Activated naive CD4-positive, alpha-beta T cell treated with anti-CD3 and anti-CD28 coated beads, Interleukin-2, amount 10 ng/mL, durations not matched to agents 7 days and 5 days (primary cell): ENCODE measurements at regions not wholly inside any gene's neighbourhood (a gene's known extent, or its start where the extent isn't known, plus 50 kb on each side); places are given as distances from the start of the nearest gene placed in this dataset.

Source experiments
- CTCF ChIA-PET: fragments of 350-600 bp; sonication (Branson Sonifier 250); formaldehyde crosslinking; loops from one replicate; lab custom pipeline; 2021; ENCODE audit warnings: antibody characterized with exemption; lab: Charles Lee
- DNase-seq: peaks from one replicate; pipeline ENCODE4 v3.0.0-alpha.2; 2020
- H3K27ac Mint-ChIP-seq: one replicate; pipeline ENCODE4 v1.8.0; 2021; ENCODE audit warnings: mild to moderate bottlenecking, moderate library complexity, mixed read lengths
- H3K27me3 Mint-ChIP-seq: one replicate; pipeline ENCODE4 v1.8.0; 2021; ENCODE audit warnings: mild to moderate bottlenecking, mixed read lengths
- H3K36me3 Mint-ChIP-seq: one replicate; pipeline ENCODE4 v1.8.0; 2021; ENCODE audit warnings: mixed read lengths
- H3K4me1 Mint-ChIP-seq: one replicate; pipeline ENCODE4 v1.8.0; 2021; ENCODE audit warnings: mixed read lengths
- H3K4me3 Mint-ChIP-seq: one replicate; pipeline ENCODE4 v1.8.0; 2021; ENCODE audit warnings: mild to moderate bottlenecking, moderate library complexity, mixed read lengths
- H3K9me3 Mint-ChIP-seq: one replicate; pipeline ENCODE4 v1.8.0; 2021; ENCODE audit warnings: mixed read lengths

DNA sequence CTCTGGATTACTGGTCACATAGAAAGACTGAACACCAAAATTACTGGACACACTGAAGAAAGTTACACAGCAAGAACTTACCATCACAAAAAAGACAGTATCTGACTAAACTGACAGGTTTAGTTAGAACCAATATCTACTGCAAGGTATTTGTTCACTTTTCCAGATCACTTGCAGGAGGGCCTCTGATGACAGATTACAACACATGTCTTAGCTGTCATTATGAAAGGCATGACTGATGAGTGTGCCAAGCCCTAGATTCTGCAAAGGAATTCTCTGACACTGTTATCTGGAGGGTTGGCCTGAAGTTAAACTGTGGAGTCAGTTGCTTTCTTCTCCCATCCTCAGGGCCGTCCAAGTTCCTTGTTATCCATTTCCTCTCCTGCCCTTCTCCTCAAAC lies 242.7 kb downstream of the KIF20B start:
- DNase-seq, result no peak
- Mint-ChIP-seq H3K27me3 (no peaks in the 10 kb centered on the region), H3K4me3 (no peak overlapping the region), H3K27ac (no peak overlapping the region), H3K9me3 (no peaks in the 10 kb centered on the region), H3K36me3 (no peaks in the 10 kb centered on the region), H3K4me1 (peaks cover 5% of the 10 kb centered on the region)
- CTCF ChIA-PET, result no interaction called here

DNA sequence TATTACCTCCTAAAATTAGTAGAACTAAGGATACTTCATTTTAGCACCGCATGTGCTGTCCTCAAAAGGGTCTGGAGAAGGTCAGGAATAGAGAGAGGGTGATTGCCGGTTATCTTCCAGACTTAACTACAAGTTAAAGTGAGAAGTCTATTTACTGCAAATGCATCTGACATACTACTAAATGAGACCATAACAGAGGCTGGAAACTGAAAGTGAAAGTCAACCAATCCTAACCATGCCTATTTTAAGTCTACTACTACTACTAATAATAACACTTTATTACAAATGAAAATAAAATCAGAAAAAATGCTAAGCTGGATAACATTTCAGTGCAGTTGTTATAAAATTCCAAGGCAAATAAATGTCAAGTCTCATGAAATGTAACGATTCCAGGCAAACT lies 244.7 kb downstream of the KIF20B start:
- DNase-seq, result no peak
- CTCF ChIA-PET, result interaction anchor here (0.9 kb wide), 1 partner anchor 16 kb away, joined by 3 read pairs; no protein-coding TSS in a partner anchor
- Mint-ChIP-seq H3K27ac (no peak overlapping the region), H3K4me3 (no peak overlapping the region), H3K4me1 (peaks cover 5% of the 10 kb centered on the region), H3K36me3 (no peaks in the 10 kb centered on the region), H3K9me3 (no peaks in the 10 kb centered on the region), H3K27me3 (no peaks in the 10 kb centered on the region)

DNA sequence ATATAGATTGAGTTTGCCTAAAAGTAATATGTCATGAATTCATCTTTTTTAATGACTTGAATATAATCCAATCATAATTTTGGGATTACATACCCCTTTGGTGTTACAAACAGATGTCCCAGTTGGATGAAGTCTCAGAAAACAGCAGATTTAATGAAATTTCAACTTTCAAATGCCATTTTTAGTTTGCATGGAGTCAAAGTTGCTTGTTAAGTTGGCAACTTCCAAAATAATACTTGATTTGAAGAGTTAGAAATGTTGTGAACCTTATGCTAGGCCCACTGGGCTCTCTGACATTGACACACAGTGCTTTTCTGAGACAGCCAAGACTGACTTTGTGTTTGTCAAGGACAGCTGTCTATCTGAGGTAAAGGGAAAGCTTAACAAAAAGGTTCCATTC lies 248.1 kb downstream of the KIF20B start:
- Mint-ChIP-seq H3K36me3 (no peaks in the 10 kb centered on the region), H3K4me3 (no peak overlapping the region), H3K9me3 (no peaks in the 10 kb centered on the region), H3K4me1 (peaks cover 5% of the 10 kb centered on the region), H3K27ac (no peak overlapping the region), H3K27me3 (peaks cover 4% of the 10 kb centered on the region)
- DNase-seq, result no peak
- CTCF ChIA-PET, result no interaction called here

DNA sequence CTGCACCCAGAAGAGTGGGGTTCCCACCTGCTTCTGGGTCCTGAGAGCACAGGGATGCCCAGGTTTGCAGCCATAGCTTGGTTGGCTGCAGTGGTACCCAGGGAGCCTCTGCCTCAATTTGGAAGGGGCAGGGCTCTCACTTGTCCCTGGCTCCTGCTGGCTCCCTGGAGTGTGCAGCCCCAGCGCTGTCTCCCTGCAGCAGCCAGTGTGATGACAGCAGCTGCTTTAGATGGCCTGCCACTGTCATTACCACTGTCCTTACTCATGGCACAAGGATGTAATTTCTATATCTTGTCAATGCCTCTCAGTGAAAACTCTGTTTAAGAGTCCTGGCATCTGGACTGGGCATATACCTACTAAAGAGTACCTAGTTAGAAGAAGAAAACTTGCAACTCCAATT lies 250.9 kb downstream of the KIF20B start:
- no peak overlapping the region for H3K4me3 Mint-ChIP-seq
- CTCF ChIA-PET, result no interaction called here
- no peaks in the 10 kb centered on the region for H3K4me1 Mint-ChIP-seq
- H3K27ac Mint-ChIP-seq, result no peak overlapping the region
- no peaks in the 10 kb centered on the region for H3K36me3 Mint-ChIP-seq
- H3K27me3 Mint-ChIP-seq, result peaks cover 4% of the 10 kb centered on the region
- no peaks in the 10 kb centered on the region for H3K9me3 Mint-ChIP-seq
- DNase-seq, result no peak

DNA sequence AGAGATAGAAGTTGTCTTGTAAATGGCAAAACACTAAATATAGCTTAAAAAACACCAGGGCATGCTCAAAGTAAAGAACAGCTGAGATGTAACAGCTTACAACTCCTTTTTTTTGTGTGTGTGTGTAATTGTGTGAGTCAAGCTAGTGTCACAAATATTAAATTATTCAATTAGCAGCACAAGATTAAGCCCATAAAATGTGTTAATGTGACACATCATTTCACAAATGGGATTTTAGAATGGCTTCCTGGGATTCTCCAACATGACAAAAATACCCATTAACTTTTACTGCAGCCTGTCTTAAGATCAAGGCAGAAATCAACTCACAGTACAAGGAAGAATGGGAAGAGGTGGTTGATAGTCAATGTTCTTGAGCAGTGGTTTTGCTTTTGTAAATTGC lies 251.4 kb downstream of the KIF20B start:
- no peak for DNase-seq
- no peaks in the 10 kb centered on the region for H3K9me3 Mint-ChIP-seq
- H3K4me1 Mint-ChIP-seq, result no peaks in the 10 kb centered on the region
- H3K27ac Mint-ChIP-seq, result no peak overlapping the region
- CTCF ChIA-PET, result no interaction called here
- H3K36me3 Mint-ChIP-seq, result no peaks in the 10 kb centered on the region
- peaks cover 4% of the 10 kb centered on the region for H3K27me3 Mint-ChIP-seq
- no peak overlapping the region for H3K4me3 Mint-ChIP-seq

DNA sequence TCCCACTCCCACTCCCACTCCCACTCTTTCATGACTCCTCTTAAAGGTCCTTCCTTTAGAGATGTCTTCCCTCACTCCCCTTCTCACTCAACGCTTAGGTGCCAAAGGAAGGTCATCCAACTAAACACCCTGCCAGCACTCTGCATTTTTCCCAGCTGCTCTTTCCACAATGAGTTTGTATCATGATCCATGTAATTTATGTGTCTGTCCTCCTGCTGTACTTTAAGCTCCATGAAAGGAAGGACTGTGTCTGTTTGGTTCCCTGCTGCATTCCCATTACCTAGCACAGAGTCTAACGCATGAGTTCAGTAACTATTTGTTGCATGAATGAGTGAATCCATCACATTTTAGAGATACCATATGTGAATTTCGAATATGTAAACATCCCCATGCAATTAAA lies 252.7 kb downstream of the KIF20B start:
- Mint-ChIP-seq H3K4me3 (no peak overlapping the region), H3K4me1 (no peaks in the 10 kb centered on the region), H3K36me3 (no peaks in the 10 kb centered on the region), H3K27ac (no peak overlapping the region), H3K9me3 (no peaks in the 10 kb centered on the region), H3K27me3 (peaks cover 4% of the 10 kb centered on the region)
- DNase-seq, result no peak
- CTCF ChIA-PET, result no interaction called here

DNA sequence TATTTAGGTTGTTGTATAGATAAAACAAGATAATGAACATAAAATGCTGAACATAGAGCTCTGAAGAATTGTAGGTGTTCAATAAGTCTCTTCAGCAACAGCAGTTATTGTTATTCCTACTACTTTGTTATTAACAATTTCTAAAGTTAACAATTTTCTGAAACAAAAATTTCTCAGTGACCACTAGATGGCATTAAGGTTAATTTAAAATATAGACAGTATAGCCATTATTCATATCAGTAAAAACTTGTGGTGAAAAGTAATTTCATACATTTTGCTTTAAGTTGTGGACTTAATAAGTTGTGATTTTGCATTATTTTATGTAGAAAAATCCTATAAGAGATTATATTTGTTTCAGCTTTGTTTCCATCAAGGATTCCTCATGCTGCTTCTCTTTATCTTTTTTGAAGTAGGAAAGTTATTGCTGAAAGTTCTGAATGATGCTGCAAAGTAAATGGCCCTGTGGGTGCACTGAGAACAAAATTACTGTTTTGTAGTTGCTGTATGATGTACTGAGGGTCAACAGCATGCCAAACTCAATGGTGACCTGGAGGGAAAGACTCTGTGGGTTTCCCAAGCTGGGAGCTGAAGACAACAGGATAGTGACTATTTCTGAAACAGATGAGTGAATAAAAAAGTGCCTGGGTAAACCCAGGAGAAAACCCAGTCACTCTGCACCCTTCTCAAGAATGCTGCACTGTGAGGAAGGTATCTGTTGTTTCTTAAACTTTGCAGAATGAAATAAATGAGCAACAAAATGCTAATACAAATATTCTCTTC lies 253.6 kb downstream of the KIF20B start:
- no peak overlapping the region for H3K27ac Mint-ChIP-seq
- H3K36me3 Mint-ChIP-seq, result no peaks in the 10 kb centered on the region
- CTCF ChIA-PET, result interaction anchor here (0.5 kb wide), 1 partner anchor 138 kb away, joined by 3 read pairs; no protein-coding TSS in a partner anchor
- no peaks in the 10 kb centered on the region for H3K4me1 Mint-ChIP-seq
- no peak for DNase-seq
- no peaks in the 10 kb centered on the region for H3K9me3 Mint-ChIP-seq
- H3K27me3 Mint-ChIP-seq, result peaks cover 4% of the 10 kb centered on the region
- H3K4me3 Mint-ChIP-seq, result no peak overlapping the region

DNA sequence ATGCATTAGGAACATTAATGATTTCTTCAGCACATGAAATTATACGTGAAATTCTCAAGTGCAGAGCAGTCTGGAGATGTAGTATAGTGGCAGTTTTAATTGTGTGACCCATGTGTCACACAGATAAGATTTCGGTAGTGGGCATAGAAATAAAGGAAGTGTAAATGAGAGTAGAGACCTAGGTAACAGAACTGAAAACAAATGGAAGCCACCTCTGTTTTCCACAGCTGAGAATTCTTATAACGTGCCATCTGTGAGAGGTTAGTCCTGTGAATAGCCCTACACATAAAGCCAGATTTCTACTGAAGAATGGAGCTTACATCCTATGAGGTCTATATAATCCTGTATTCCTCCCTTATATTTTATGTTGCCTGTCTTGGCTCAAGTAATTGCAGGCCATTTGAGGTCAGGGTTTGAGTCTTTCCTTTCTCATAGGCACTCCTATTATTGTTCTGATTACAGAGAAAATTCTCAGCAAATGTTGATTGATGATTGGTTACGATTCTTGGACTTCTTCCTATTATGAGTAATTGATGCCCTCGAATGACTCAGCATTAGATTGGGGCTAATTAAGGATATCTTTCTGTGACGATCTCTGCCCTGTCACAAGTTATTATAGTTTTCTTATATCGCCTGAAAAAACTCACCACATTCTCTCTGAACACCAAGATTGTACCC lies 258.2 kb downstream of the KIF20B start:
- no peak overlapping the region for H3K4me3 Mint-ChIP-seq
- CTCF ChIA-PET, result interaction anchor here (0.7 kb wide), 1 partner anchor 85 kb away, joined by 3 read pairs; no protein-coding TSS in a partner anchor
- H3K4me1 Mint-ChIP-seq, result no peaks in the 10 kb centered on the region
- no peak for DNase-seq
- no peaks in the 10 kb centered on the region for H3K27me3 Mint-ChIP-seq
- no peak overlapping the region for H3K27ac Mint-ChIP-seq
- H3K9me3 Mint-ChIP-seq, result no peaks in the 10 kb centered on the region
- no peaks in the 10 kb centered on the region for H3K36me3 Mint-ChIP-seq

DNA sequence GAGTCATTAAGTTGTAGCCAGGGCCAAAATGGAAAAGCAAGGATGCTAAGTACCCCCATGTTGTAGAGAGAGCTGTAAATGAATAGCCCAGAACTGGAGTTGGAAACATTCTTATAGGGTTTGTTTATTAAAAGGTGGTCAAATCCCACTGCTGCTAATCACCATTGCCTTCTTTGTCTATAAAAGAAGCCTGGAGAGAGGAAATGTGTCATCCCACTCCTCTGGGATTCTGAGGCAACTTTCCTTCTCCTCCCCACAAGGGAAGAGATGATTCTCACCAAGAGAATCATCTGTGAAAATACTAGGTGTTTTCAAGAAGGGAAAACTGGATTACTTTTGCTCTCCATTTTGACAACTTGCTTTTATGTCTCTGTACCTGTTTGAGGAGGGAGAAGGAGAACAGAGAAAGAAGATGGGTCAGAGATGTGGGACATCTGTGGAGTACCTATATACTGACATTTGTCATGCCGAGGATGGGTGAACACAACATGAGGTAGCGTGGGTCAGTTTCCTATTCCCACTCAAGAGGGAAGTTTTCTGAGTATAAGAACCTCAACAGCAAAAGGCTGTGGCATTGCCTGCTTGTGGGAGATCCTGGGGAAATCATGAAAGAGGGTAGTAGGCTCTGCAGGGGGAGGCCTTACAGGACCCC lies 262.2 kb downstream of the KIF20B start:
- H3K9me3 Mint-ChIP-seq, result no peaks in the 10 kb centered on the region
- no peak for DNase-seq
- CTCF ChIA-PET, result no interaction called here
- H3K27ac Mint-ChIP-seq, result no peak overlapping the region
- no peaks in the 10 kb centered on the region for H3K36me3 Mint-ChIP-seq
- peaks cover 9% of the 10 kb centered on the region for H3K27me3 Mint-ChIP-seq
- H3K4me3 Mint-ChIP-seq, result no peak overlapping the region
- no peaks in the 10 kb centered on the region for H3K4me1 Mint-ChIP-seq

DNA sequence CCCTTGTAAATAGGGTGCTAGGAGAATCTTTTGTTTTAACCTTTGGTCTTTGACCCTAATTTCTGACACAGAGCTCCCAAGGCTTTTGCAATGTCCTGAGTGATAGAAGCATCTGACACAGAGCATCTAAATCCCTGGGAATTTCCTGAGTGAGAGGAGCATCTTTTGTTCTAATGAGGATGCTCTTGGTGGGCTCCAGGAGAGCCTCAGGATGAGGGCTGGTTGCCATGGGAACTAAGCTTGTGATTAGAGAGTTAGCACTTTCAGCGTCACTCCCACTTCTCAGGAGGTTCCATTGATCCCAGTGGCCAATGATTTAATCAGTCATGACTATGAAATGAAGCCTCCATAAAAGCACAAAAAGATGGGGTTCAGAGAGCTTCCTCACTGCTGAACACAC lies 264.8 kb downstream of the KIF20B start:
- H3K4me1 Mint-ChIP-seq, result peaks cover 6% of the 10 kb centered on the region
- H3K27ac Mint-ChIP-seq, result no peak overlapping the region
- H3K9me3 Mint-ChIP-seq, result no peaks in the 10 kb centered on the region
- no peaks in the 10 kb centered on the region for H3K36me3 Mint-ChIP-seq
- CTCF ChIA-PET, result interaction anchor here (1.0 kb wide), 1 partner anchor 9 kb away, joined by 4 read pairs; no protein-coding TSS in a partner anchor
- no peak for DNase-seq
- no peak overlapping the region for H3K4me3 Mint-ChIP-seq
- peaks cover 9% of the 10 kb centered on the region for H3K27me3 Mint-ChIP-seq

DNA sequence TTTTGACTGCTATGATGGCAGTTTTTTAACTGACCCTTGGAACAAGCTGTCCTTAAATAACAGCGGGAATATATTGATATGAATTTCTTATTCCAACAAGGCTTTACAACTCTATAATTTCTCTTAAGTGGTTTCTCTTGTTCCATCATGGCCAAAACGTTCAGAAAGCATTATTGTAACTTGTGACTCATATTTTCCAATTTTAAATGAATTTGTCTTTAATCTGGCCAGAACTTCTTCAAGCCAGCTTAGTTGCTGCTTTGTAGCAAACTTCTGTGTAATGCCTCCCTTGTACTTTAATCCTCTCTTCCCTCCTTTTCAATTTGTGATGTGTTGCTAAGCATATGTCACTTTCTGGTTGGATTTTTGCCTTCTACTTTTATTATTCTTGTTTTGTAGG lies 271.9 kb downstream of the KIF20B start:
- Mint-ChIP-seq H3K4me1 (peaks cover 6% of the 10 kb centered on the region), H3K27me3 (no peaks in the 10 kb centered on the region), H3K9me3 (no peaks in the 10 kb centered on the region), H3K36me3 (no peaks in the 10 kb centered on the region), H3K27ac (no peak overlapping the region), H3K4me3 (no peak overlapping the region)
- no peak for DNase-seq
- CTCF ChIA-PET, result no interaction called here

DNA sequence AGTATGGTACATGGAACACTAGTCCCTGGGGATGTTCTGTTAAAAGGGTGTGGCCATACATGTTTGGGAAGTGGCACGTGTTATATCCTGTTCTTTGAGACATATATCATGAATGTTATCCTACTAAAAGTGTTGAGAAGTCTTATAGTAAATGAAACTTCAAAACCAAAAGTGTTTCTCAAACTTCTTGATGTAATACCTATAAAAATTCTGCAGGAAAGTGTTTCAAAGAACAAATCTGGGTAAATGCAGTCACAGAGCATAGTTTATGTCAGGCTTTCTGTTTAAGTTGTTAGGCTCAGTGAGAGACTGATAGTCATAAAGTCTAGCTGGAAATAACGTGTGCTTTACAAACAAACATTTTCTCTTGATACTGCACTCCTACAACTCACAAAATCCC lies 273.7 kb downstream of the KIF20B start:
- H3K9me3 Mint-ChIP-seq, result no peaks in the 10 kb centered on the region

DNA sequence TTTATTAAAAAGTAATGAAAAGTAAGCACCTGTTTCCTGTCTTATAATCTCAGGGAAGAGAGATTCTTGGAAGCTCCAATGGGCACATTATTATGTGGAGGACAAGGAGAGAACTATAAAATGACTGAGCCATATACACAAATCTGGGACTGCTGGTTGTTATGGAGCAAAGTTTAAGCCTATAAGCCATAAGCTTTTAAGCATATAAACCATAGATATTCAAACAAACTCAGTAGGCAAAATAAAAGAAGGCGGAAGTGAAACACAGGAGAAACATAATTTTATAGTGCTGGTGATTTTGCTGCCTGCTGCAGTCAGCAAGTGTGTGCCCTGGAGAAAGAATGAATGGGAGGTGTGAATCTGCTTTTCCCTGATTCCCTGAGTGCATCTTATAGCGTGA lies 274.4 kb downstream of the KIF20B start:
- H3K27me3 Mint-ChIP-seq, result no peaks in the 10 kb centered on the region
- H3K4me1 Mint-ChIP-seq, result no peaks in the 10 kb centered on the region
- no peak overlapping the region for H3K4me3 Mint-ChIP-seq
- no peak for DNase-seq
- H3K36me3 Mint-ChIP-seq, result no peaks in the 10 kb centered on the region
- CTCF ChIA-PET, result no interaction called here
- no peak overlapping the region for H3K27ac Mint-ChIP-seq
- no peaks in the 10 kb centered on the region for H3K9me3 Mint-ChIP-seq

More for the DNA sequence above, 273.7 kb downstream of the KIF20B start:
- CTCF ChIA-PET, result no interaction called here
- H3K4me1 Mint-ChIP-seq, result no peaks in the 10 kb centered on the region
- H3K36me3 Mint-ChIP-seq, result no peaks in the 10 kb centered on the region
- H3K27me3 Mint-ChIP-seq, result no peaks in the 10 kb centered on the region
- DNase-seq, result no peak
- no peak overlapping the region for H3K27ac Mint-ChIP-seq
- H3K4me3 Mint-ChIP-seq, result no peak overlapping the region

DNA sequence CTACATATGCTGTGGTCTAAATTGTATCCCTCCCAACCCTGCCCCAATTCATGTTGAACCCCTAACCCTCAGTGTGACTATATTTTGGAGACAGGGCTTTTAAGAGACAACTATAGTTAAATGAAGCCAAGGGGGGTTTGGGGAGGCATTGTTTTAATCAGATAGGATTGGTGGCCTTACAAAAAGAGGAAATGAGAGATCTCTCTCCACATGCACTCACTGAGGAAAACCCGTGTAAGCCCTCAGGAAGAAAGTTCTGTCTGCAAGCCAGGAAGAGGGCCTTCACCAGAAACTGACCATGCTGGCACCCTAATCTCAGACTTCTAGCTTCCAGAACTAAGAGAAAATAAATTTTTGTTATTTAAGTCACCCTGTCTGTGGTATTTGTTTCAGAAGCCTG lies 276.7 kb downstream of the KIF20B start:
- no peak for DNase-seq
- no peak overlapping the region for H3K4me3 Mint-ChIP-seq
- no peaks in the 10 kb centered on the region for H3K9me3 Mint-ChIP-seq
- CTCF ChIA-PET, result no interaction called here
- H3K27ac Mint-ChIP-seq, result no peak overlapping the region
- no peaks in the 10 kb centered on the region for H3K4me1 Mint-ChIP-seq
- H3K27me3 Mint-ChIP-seq, result no peaks in the 10 kb centered on the region
- H3K36me3 Mint-ChIP-seq, result no peaks in the 10 kb centered on the region
